Cardiac muscle cell (in vitro differentiated cells and primary cell): ENCODE measurements at regions not wholly inside any gene's neighbourhood (a gene's known extent, or its start where the extent isn't known, plus 50 kb on each side); places are given as distances from the start of the nearest gene placed in this dataset.
A peak's percentile ranks its signal among the peaks of the same experiment; 100 is the strongest.

ENCODE experiments used
- DNase-seq, 2 donors: peaks; one replicate each; pipeline versions ENCODE4 v3.0.0 to v3.0.0-alpha.2; 2010 to 2017; ENCODE audit warnings: low read depth in 1 of 2, low spot score in 1 of 2
- H3K27ac ChIP-seq: fragments of 200-600 bp; sonication (generic); 2 replicates; pipeline ENCODE4 v1.5.1; 2016
- H3K27me3 ChIP-seq: fragments of 200-600 bp; sonication (generic); 2 replicates; pipeline ENCODE4 v1.6.0; 2016; ENCODE audit warnings: control low read depth
- H3K36me3 ChIP-seq: fragments of 200-600 bp; sonication (generic); 2 replicates; pipeline ENCODE4 v1.5.1; 2016; ENCODE audit warnings: control low read depth
- H3K4me1 ChIP-seq: fragments of 200-600 bp; sonication (generic); 2 replicates; pipeline ENCODE4 v1.8.1; 2017; ENCODE audit warnings: low read depth, mild to moderate bottlenecking, mixed run types
- H3K4me3 ChIP-seq: fragments of 200-600 bp; sonication (generic); 2 replicates; pipeline ENCODE4 v1.5.1; 2016; ENCODE audit warnings: mild to moderate bottlenecking
- H3K9me3 ChIP-seq: fragments of 200-600 bp; sonication (generic); 2 replicates; pipeline ENCODE4 v1.5.1; 2017; ENCODE audit warnings: low read depth, mild to moderate bottlenecking, control low read depth
- TF ChIP-seq, protein P1 (sequence below): IDR thresholded peaks from 2 replicates; pipeline ENCODE4 v1.5.1; 2012; ENCODE audit warnings: low read depth, mild to moderate bottlenecking, low read length

DNA sequence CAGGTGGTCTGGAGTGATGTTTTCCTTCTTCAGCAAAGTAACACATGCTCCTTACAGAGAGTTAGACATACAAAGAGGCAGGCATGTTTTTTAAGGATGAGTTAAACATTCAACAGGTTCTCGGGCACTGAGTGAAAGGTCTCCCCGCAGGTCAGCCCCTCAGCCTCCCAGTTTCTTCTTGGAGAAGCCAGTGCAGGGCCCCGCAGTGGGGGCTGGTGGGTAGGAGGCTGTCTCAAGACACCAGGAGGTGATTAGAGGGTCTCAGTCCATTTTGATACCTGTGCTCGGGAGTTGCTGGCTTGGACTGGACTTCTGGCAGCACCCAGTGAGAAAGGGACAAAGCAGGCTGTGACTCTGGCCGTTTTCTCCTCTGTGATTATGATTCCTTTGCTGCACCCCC lies 78.6 kb upstream of the ZNF479 start:
- H3K27me3 ChIP-seq = no peaks in the 10 kb centered on the region
- H3K9me3 ChIP-seq = peaks cover 5% of the 10 kb centered on the region
- H3K27ac ChIP-seq = no peak overlapping the region
- no peak overlapping the region for H3K4me3 ChIP-seq
- H3K36me3 ChIP-seq = no peaks in the 10 kb centered on the region
- H3K4me1 ChIP-seq = no peaks in the 10 kb centered on the region
- no peak for DNase-seq
- TF ChIP-seq, protein P1, sequence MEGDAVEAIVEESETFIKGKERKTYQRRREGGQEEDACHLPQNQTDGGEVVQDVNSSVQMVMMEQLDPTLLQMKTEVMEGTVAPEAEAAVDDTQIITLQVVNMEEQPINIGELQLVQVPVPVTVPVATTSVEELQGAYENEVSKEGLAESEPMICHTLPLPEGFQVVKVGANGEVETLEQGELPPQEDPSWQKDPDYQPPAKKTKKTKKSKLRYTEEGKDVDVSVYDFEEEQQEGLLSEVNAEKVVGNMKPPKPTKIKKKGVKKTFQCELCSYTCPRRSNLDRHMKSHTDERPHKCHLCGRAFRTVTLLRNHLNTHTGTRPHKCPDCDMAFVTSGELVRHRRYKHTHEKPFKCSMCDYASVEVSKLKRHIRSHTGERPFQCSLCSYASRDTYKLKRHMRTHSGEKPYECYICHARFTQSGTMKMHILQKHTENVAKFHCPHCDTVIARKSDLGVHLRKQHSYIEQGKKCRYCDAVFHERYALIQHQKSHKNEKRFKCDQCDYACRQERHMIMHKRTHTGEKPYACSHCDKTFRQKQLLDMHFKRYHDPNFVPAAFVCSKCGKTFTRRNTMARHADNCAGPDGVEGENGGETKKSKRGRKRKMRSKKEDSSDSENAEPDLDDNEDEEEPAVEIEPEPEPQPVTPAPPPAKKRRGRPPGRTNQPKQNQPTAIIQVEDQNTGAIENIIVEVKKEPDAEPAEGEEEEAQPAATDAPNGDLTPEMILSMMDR = no peak

DNA sequence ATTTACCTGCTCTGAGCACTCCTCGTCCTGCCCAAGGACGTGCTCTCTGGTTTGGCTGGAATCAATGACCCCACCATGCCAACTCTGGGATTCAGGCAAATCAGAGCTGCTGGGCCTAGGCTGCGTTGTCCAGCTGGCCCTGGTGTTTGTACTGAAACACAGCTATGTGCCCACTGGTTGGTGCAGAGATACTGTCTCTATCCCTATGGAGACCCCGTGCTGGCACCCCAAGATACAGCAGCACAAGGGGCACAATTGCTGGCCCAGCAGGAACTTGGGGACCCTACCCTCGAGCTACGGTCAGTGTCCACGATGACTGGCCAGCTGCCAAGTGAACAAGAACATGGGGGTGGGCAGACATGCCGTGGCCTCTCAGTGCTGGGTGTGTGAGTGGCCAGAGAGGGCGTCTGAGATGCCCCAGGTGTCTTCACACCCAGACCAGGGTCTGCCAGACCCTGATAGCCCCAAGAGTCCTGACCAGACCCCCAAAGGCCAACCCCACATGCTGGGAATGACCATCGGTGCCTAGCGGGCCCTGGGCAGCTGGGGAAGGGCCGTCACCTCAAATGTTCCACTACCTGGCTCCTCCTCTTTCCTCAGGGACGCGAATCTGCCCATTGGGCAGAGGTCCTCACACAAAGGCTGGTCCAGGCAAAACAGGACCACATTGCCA lies 79.3 kb upstream of the ZNF479 start:
- H3K36me3 ChIP-seq = no peaks in the 10 kb centered on the region
- no peak overlapping the region for H3K4me3 ChIP-seq
- no peaks in the 10 kb centered on the region for H3K27me3 ChIP-seq
- TF ChIP-seq, protein P1 = no peak
- DNase-seq = no peak
- H3K9me3 ChIP-seq = peaks cover 5% of the 10 kb centered on the region
- H3K4me1 ChIP-seq = no peaks in the 10 kb centered on the region
- no peak overlapping the region for H3K27ac ChIP-seq

DNA sequence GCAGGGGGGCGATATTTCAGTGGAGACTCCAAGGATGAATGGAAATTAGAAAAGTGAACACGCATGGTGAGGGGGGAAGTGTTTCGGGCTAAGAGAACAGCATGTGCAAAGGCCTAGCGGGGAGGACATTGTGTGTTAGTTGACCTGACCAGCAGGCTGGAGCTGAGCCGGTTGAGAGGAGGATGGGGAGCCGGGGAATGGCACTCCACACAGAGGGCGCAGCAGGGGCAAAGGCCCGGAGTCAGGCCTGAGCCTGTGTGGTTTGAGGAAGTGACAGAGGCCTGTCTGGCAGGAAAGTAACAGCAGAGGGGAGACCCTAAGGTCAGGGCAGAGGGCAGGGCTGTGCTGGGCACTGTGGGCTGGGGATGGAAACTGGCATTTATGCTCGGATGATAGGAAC lies 83.2 kb upstream of the ZNF479 start:
- no peak for DNase-seq
- TF ChIP-seq, protein P1 = no peak
- H3K4me3 ChIP-seq = no peak overlapping the region
- H3K27ac ChIP-seq = no peak overlapping the region
- H3K27me3 ChIP-seq = no peaks in the 10 kb centered on the region
- no peaks in the 10 kb centered on the region for H3K4me1 ChIP-seq
- H3K9me3 ChIP-seq = no peaks in the 10 kb centered on the region
- no peaks in the 10 kb centered on the region for H3K36me3 ChIP-seq

DNA sequence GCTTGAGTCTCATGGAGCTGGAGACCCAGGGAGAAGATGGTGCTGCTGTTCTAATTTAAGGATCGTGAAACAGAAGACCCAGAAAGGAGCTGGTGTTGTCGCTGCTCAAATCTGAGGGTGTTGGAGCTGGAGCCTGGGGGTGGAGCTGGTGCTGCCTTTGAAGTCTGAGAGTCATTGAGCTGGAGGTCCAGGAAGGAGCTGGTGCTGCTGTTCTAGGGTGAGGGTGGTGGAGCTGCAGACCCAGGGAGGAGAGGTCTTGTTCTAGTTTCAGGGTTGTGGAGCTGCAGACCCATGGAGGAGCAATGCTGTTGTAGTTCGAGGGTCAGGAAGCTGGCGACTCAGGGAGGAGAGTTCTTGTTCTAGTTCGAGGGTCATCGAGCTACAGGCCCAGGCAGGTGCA lies 84.1 kb upstream of the ZNF479 start:
- Histone ChIP-seq H3K27ac (no peak overlapping the region), H3K27me3 (no peaks in the 10 kb centered on the region), H3K4me1 (no peaks in the 10 kb centered on the region), H3K4me3 (no peak overlapping the region), H3K36me3 (no peaks in the 10 kb centered on the region), H3K9me3 (no peaks in the 10 kb centered on the region)
- peak in 1 of 2 donors; percentile 0 for DNase-seq
- TF ChIP-seq, protein P1 = no peak

DNA sequence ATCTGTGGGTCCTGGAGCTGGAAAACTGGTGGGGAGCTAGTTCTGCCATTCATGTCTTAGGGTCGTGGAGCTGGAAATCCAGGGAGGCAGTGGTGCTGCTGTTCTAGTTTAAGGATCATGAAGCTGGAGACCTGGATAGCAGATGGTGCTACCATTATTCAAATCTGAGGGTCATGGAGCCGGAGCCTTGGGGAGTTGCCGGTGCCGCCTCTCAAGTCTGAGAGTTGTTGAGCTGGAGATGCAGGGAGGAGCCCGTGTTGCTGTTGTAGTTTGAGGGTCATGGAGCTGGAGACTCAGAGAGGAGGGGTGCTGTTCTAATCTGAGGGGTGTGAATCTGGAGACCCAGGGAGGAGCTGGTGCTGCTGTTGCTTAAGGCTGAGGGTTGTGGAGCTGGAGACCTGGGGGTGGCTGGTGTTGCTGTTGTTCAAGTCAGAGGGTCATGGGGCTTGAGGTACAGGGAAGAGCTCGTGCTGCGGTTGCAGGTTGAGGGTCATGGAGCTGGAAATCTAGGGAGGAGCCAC lies 86.0 kb upstream of the ZNF479 start:
- no peak for DNase-seq
- TF ChIP-seq, protein P1 = no peak
- no peaks in the 10 kb centered on the region for H3K27me3 ChIP-seq
- no peak overlapping the region for H3K4me3 ChIP-seq
- H3K4me1 ChIP-seq = no peaks in the 10 kb centered on the region
- H3K27ac ChIP-seq = no peak overlapping the region
- no peaks in the 10 kb centered on the region for H3K36me3 ChIP-seq
- no peaks in the 10 kb centered on the region for H3K9me3 ChIP-seq
